NCI-H128 (cell line): ENCODE measurements at regions not wholly inside any gene's neighbourhood (a gene's known extent, or its start where the extent isn't known, plus 50 kb on each side); places are given as distances from the start of the nearest gene placed in this dataset.
"Not testable (repeated sequence)": the region's sequence is repeated elsewhere in the genome, so short reads cannot be mapped to it uniquely, and the experiment has no call there.

ENCODE experiments used
- DNase-seq: peaks from one replicate; lab custom pipeline; 2025; ENCODE audit not compliant: unreplicated experiment; lab: John Stamatoyannopoulos, UW

- DNase-seq: no peak
Observed at GRCh38 chr12:127161466-127161865, 1105.5 kb upstream of the TMEM132C start.

- DNase-seq: no peak
Observed at GRCh38 chr12:127162307-127162706, 1104.7 kb upstream of the TMEM132C start.

GRCh38 chr12:127162902-127163301 lies 1104.1 kb upstream of the TMEM132C start:
- DNase-seq: no peak

- DNase-seq: peak; percentile 80
Observed at GRCh38 chr12:127165567-127166392, 1101.2 kb upstream of the TMEM132C start.

GRCh38 chr12:127169321-127170181 lies 1097.4 kb upstream of the TMEM132C start:
- no peak for DNase-seq

GRCh38 chr12:127170226-127171180 lies 1096.5 kb upstream of the TMEM132C start:
- DNase-seq: no peak

- no peak for DNase-seq
Observed at GRCh38 chr12:127172861-127173260, 1094.1 kb upstream of the TMEM132C start.

GRCh38 chr12:127173971-127174370 lies 1093.0 kb upstream of the TMEM132C start:
- DNase-seq: not testable (repeated sequence)

- DNase-seq: no peak
Observed at GRCh38 chr12:127174881-127175280, 1092.1 kb upstream of the TMEM132C start.

GRCh38 chr12:127175361-127175760 lies 1091.6 kb upstream of the TMEM132C start:
- no peak for DNase-seq

- DNase-seq: no peak
Observed at GRCh38 chr12:127176804-127177203, 1090.2 kb upstream of the TMEM132C start.

- no peak for DNase-seq
Observed at GRCh38 chr12:127178052-127178451, 1088.9 kb upstream of the TMEM132C start.

- DNase-seq: no peak
Observed at GRCh38 chr12:127178463-127178862, 1088.5 kb upstream of the TMEM132C start.

- no peak for DNase-seq
Observed at GRCh38 chr12:127179176-127179575, 1087.8 kb upstream of the TMEM132C start.

GRCh38 chr12:127182018-127182417 lies 1085.0 kb upstream of the TMEM132C start:
- no peak for DNase-seq

GRCh38 chr12:127189992-127190391 lies 1077.0 kb upstream of the TMEM132C start:
- DNase-seq: no peak

- DNase-seq: no peak
Observed at GRCh38 chr12:127191129-127191528, 1075.8 kb upstream of the TMEM132C start.

- no peak for DNase-seq
Observed at GRCh38 chr12:127192391-127192790, 1074.6 kb upstream of the TMEM132C start.

GRCh38 chr12:127193341-127193740 lies 1073.6 kb upstream of the TMEM132C start:
- DNase-seq: no peak

- no peak for DNase-seq
Observed at GRCh38 chr12:127194176-127194575, 1072.8 kb upstream of the TMEM132C start.
